A549 (cell line): ENCODE measurements at regions not wholly inside any gene's neighbourhood (a gene's known extent, or its start where the extent isn't known, plus 50 kb on each side); places are given as distances from the start of the nearest gene placed in this dataset.

Source experiments
- ATAC-seq, 2 experiments: fragments of 200-7000 bp in 1 of 2; fragments of >200 bp in 1 of 2; cut with Nextera tagmentation in 1 of 2; cut with Tn5 transposase in 1 of 2; 3 replicates each; pipeline versions ENCODE4 v1.8.0 to v1.9.1; 2018 to 2020; ENCODE audit warnings: mild to moderate bottlenecking in 1 of 2, moderate library complexity in 1 of 2
- CTCF ChIA-PET: fragments of 300-600 bp; sonication (Branson Sonifier 250); formaldehyde crosslinking; extraction: SDS; loops from one replicate; lab custom pipeline; 2021; ENCODE audit warnings: antibody characterized with exemption, inconsistent platforms; lab: Yijun Ruan, JAX
- POLR2A ChIA-PET: fragments of 350-600 bp; formaldehyde crosslinking; extraction: SDS; loops from one replicate; lab custom pipeline; 2021; ENCODE audit warnings: antibody characterized with exemption, inconsistent platforms; lab: Yijun Ruan, JAX
- DNase-seq, 2 experiments: peaks; one replicate each; pipeline versions ENCODE4 v3.0.0 to v3.0.0-alpha.2; 2011 to 2016; ENCODE audit warnings: low read depth in 1 of 2, low spot score in 1 of 2
- FAIRE-seq: peaks from 2 replicates; lab custom pipeline; 2011; peaks lifted over from hg19 to GRCh38; lab: Jason Lieb, UNC
- H3K27ac ChIP-seq, 2 experiments: fragments of >200 bp; sonication (Bioruptor Twin); formaldehyde crosslinking; 3 replicates each; pipeline ENCODE4 v1.5.1; 2016 to 2017
- H3K4me1 ChIP-seq: fragments of >200 bp; sonication (Bioruptor Twin); formaldehyde crosslinking; 3 replicates; pipeline ENCODE4 v1.6.1; 2016
- H3K4me2 ChIP-seq: fragments of >200 bp; sonication (Bioruptor Twin); formaldehyde crosslinking; 3 replicates; pipeline ENCODE4 v1.6.1; 2016
- H3K4me3 ChIP-seq: fragments of >200 bp; sonication (Bioruptor Twin); formaldehyde crosslinking; 3 replicates; pipeline ENCODE4 v1.5.1; 2016
- H3K9me3 ChIP-seq: fragments of >200 bp; sonication (Bioruptor Twin); formaldehyde crosslinking; 3 replicates; pipeline ENCODE4 v1.6.1; 2016
- BHLHE40 ChIP-seq: IDR thresholded peaks from 2 replicates; pipeline ENCODE4 v1.6.1; 2012; ENCODE audit warnings: low read depth, low read length, inconsistent platforms
- CHD2 ChIP-seq: fragments of 150-350 bp; IDR thresholded peaks from 2 replicates; pipeline ENCODE4 v1.6.1; 2014; ENCODE audit warnings: low read length; ENCODE audit not compliant: partially characterized antibody
- CTCF ChIP-seq: fragments of >200 bp; sonication (Bioruptor Twin); formaldehyde crosslinking; IDR thresholded peaks from 3 replicates; pipeline ENCODE4 v1.5.1; 2016
- EHMT2 ChIP-seq: fragments of 200-600 bp; sonication (generic); IDR thresholded peaks from 2 replicates; pipeline ENCODE4 v1.6.1; 2016; ENCODE audit warnings: antibody characterized with exemption, low read depth, mild to moderate bottlenecking, moderate library complexity
- FOSL2 ChIP-seq, 2 experiments: fragments of 450-650 bp in 1 of 2; fragments of >200 bp in 1 of 2; sonication (Bioruptor Twin) in 1 of 2; formaldehyde crosslinking; IDR thresholded peaks; 2 replicates each; pipeline versions ENCODE4 v1.5.0 to v1.6.1; 2016 to 2020; ENCODE audit warnings: mild to moderate bottlenecking in 1 of 2, moderate library complexity in 1 of 2
- GATA3 ChIP-seq: IDR thresholded peaks from 2 replicates; pipeline ENCODE4 v1.6.1; 2012; ENCODE audit warnings: borderline replicate concordance
- JUN ChIP-seq, 2 experiments: fragments of >200 bp; sonication (Bioruptor Twin); formaldehyde crosslinking; IDR thresholded peaks; 2 replicates in 1 of 2; 3 replicates in 1 of 2; pipeline ENCODE4 v1.6.1; 2016 to 2017
- KDM1A ChIP-seq: fragments of 200-600 bp; sonication (generic); IDR thresholded peaks from 2 replicates; pipeline ENCODE4 v1.6.1; 2016; ENCODE audit warnings: low read depth, mild to moderate bottlenecking
- KDM5A ChIP-seq: fragments of 200-600 bp; sonication (generic); IDR thresholded peaks from 2 replicates; pipeline ENCODE4 v1.6.1; 2016; ENCODE audit warnings: antibody characterized with exemption, mild to moderate bottlenecking
- MAZ ChIP-seq: fragments of 150-350 bp; IDR thresholded peaks from 2 replicates; pipeline ENCODE4 v1.6.1; 2014; ENCODE audit warnings: antibody characterized with exemption, low read depth, low read length, borderline replicate concordance
- NPAS2 ChIP-seq: fragments of 250-450 bp; sonication (Bioruptor Pico); IDR thresholded peaks from 2 replicates; pipeline ENCODE4 v1.8.0; 2022; ENCODE audit warnings: mild to moderate bottlenecking, moderate library complexity, borderline replicate concordance
- PHF8 ChIP-seq: fragments of 200-600 bp; sonication (generic); IDR thresholded peaks from 2 replicates; pipeline ENCODE4 v1.6.1; 2016; ENCODE audit warnings: low read depth, mild to moderate bottlenecking, antibody characterized with exemption, moderate library complexity, borderline replicate concordance
- POLR2A ChIP-seq: IDR thresholded peaks from 2 replicates; pipeline ENCODE4 v1.6.1; 2012; ENCODE audit warnings: mild to moderate bottlenecking, low read length
- RARB ChIP-seq: fragments of 250-450 bp; sonication (Bioruptor Pico); IDR thresholded peaks from 2 replicates; pipeline ENCODE4 v1.8.0; 2021; ENCODE audit warnings: mild to moderate bottlenecking, moderate library complexity
- TFCP2L1 ChIP-seq: fragments of 250-450 bp; sonication (Bioruptor Pico); IDR thresholded peaks from 2 replicates; pipeline ENCODE4 v1.5.0; 2021; ENCODE audit warnings: mild to moderate bottlenecking
- TP53 ChIP-seq: fragments of 250-450 bp; sonication (Bioruptor Pico); IDR thresholded peaks from 2 replicates; pipeline ENCODE4 v1.5.0; 2021; ENCODE audit warnings: mild to moderate bottlenecking, moderate library complexity
- ZC3H11A ChIP-seq: fragments of 450-650 bp; IDR thresholded peaks from 2 replicates; pipeline ENCODE4 v1.6.1; 2014; ENCODE audit warnings: antibody characterized with exemption, mild to moderate bottlenecking
- ZNF302 ChIP-seq: fragments of 250-450 bp; sonication (Bioruptor Pico); IDR thresholded peaks from 2 replicates; pipeline ENCODE4 v1.9.0; 2021; ENCODE audit warnings: inconsistent platforms, mild to moderate bottlenecking, moderate library complexity
- WGBS: methylation state at CpG from one replicate; pipeline ENCODE4 v1.1.6; 2017; ENCODE audit errors: missing lambda C conversion rate; 5-methylcytosine and 5-hydroxymethylcytosine counted together
- TF ChIP-seq, protein P1 (sequence below): fragments of 150-350 bp; IDR thresholded peaks from 2 replicates; pipeline ENCODE4 v1.6.1; 2014; ENCODE audit warnings: low read depth, mild to moderate bottlenecking, low read length

GRCh38 chr6:14511061-14511586, 393.6 kb downstream of the CD83 start (continued):
- TF ChIP-seq, protein P1, sequence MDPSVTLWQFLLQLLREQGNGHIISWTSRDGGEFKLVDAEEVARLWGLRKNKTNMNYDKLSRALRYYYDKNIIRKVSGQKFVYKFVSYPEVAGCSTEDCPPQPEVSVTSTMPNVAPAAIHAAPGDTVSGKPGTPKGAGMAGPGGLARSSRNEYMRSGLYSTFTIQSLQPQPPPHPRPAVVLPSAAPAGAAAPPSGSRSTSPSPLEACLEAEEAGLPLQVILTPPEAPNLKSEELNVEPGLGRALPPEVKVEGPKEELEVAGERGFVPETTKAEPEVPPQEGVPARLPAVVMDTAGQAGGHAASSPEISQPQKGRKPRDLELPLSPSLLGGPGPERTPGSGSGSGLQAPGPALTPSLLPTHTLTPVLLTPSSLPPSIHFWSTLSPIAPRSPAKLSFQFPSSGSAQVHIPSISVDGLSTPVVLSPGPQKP, result no peak
- TF ChIP-seq ZNF302 (no peak), JUN (IDR thresholded peaks at IDR 0.05) (no peak), EHMT2 (no peak), RARB (CRISPR knock-in tag) (no peak), NPAS2 (no peak), TP53 (CRISPR knock-in tag) (no peak)

- POLR2A ChIA-PET, result no interaction called here
Observed at GRCh38 chr6:14512246-14512645, 394.7 kb downstream of the CD83 start.

DNA sequence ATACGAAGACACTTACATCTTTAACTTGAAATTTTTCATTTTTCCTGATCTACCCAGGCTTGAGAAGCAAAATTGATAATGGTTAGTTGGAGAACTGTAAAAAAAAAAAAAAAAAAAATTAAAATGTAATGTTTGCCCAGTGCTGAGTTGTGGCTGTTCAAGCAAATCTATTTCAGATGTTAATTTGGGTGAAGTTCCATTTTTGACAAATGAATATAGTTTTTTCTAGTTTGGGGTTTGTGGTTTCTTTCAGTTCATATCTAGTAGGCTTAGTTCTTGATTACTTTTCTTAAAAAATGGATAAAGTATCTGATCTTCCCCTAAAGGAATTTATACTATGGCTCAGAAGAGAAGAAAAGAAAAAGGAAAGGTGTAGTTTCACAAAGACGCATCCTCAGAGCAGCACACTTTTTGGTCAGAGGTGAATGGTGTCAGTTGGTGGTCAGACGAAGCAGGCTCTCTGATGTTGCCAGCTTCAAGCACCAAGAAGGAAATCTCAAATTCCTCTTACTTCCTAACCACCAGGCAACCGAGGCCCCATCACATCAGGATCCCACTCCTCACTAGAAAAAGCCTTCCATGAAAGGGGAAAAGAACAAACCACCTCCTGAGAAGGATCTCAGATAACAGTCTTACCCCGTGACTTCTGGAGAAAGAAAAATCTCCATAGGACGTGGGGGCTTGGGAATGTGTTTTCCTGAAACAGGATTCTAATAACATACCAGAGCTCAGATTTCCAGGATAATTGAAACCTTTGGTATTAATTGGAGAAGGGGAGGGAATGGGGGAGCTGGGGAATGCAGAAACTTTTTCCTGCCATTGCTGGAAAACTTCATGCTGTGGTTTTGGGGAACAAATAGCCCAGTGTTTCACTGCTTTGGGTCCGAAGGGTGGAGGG, 396.2 kb downstream of the CD83 start:
- ChIA-PET CTCF (no interaction called here), POLR2A (no interaction called here)
- 68% methylated on average over 7 of the region's 7 CpGs for WGBS
- Histone ChIP-seq H3K4me3 (no peak overlapping the region), H3K9me3 (no peaks in the 10 kb centered on the region), H3K4me1 (no peaks in the 10 kb centered on the region), H3K27ac (no peak overlapping the region), H3K4me2 (no peak overlapping the region)
- ATAC-seq (no peak), FAIRE-seq (no peak), DNase-seq (no peak)
- TF ChIP-seq GATA3, result no peak
- TF ChIP-seq MAZ, result no peak
- no peak for TF ChIP-seq PHF8
- TF ChIP-seq KDM5A, result no peak
- no peak for TF ChIP-seq ZNF302

More at GRCh38 chr6:14512246-14512645, 394.7 kb downstream of the CD83 start:
- DNase-seq (no peak), FAIRE-seq (no peak)
- no peaks in the 10 kb centered on the region for H3K4me1 ChIP-seq
- 85% methylated on average over 3 of the region's 3 CpGs for WGBS
- H3K9me3 ChIP-seq, result no peaks in the 10 kb centered on the region
- CTCF ChIA-PET, result no interaction called here
- H3K4me2 ChIP-seq, result no peak overlapping the region
- no peak for TF ChIP-seq FOSL2 (IDR thresholded peaks at IDR 0.05)
- no peak for TF ChIP-seq FOSL2 (CRISPR knock-in tag; IDR thresholded peaks at IDR 0.05)
- no peak for TF ChIP-seq PHF8
- no peak for TF ChIP-seq TFCP2L1 (CRISPR knock-in tag)
- TF ChIP-seq MAZ, result no peak
- TF ChIP-seq KDM1A, result no peak
- no peak for TF ChIP-seq GATA3
- TF ChIP-seq ZC3H11A, result no peak
- TF ChIP-seq POLR2A, result no peak
- TF ChIP-seq CHD2, result no peak
- TF ChIP-seq, protein P1, result no peak
- no peak for TF ChIP-seq CTCF
- no peak for TF ChIP-seq BHLHE40
- TF ChIP-seq, all 56 proteins: peak for 0
- Histone ChIP-seq H3K4me3 (no peak overlapping the region), H3K27ac (no peak overlapping the region)
- ATAC-seq, result no peak
